Erythroblast (primary cell): ENCODE measurements at regions not wholly inside any gene's neighbourhood (a gene's known extent, or its start where the extent isn't known, plus 50 kb on each side); places are given as distances from the start of the nearest gene placed in this dataset.

Source experiments
- GATA1 ChIP-seq: IDR thresholded peaks from 2 replicates; pipeline ENCODE4 v1.6.1; 2011; ENCODE audit warnings: low read depth, mild to moderate bottlenecking, control low read depth, low read length, moderate library complexity
- POLR2A ChIP-seq: IDR thresholded peaks from 2 replicates; pipeline ENCODE4 v1.6.1; 2011; ENCODE audit warnings: mild to moderate bottlenecking, low read length

DNA sequence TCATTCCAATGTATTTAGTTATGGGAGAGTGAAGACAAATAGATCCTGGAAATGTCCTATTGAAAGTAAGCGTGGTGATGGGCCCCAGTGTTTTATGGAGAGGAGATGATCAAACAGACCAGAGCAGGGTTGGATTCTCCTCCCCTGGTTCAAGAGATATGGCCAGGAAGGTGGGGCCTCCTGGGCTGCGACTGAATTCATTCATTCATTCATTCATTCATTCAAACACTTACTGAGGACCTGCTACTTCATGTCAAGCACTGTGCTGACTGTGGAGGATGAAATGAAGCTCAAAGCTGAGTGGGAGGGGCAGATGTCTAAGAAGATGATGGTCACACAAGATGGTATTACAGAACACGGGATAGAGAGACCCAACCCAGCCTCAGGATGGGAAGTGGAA lies 71.5 kb upstream of the TNR start:
- TF ChIP-seq POLR2A: no peak
- TF ChIP-seq GATA1: no peak
